H1 (cell line): ENCODE measurements at regions not wholly inside any gene's neighbourhood (a gene's known extent, or its start where the extent isn't known, plus 50 kb on each side); places are given as distances from the start of the nearest gene placed in this dataset.

Experiments used
- CTCF ChIA-PET: fragments of 300-600 bp; sonication (Branson Sonifier 250); formaldehyde crosslinking; loops from one replicate; lab custom pipeline; 2021; ENCODE audit not compliant: partially characterized antibody; lab: Charles Lee
- POLR2A ChIA-PET: fragments of 300-600 bp; sonication (Branson Sonifier 250); formaldehyde crosslinking; loops from one replicate; lab custom pipeline; 2021; ENCODE audit warnings: inconsistent platforms; ENCODE audit not compliant: partially characterized antibody; lab: Charles Lee
- DNase-seq, 2 experiments: peaks; one replicate each; pipeline versions ENCODE4 v3.0.0 to v3.0.0-alpha.2; 2010 to 2022; ENCODE audit warnings: low spot score in 2 of 2, low read depth in 1 of 2, mixed read lengths in 1 of 2
- FAIRE-seq: peaks from 2 replicates; lab custom pipeline; 2011; peaks lifted over from hg19 to GRCh38; lab: Jason Lieb, UNC
- H2AFZ ChIP-seq: 2 replicates; pipeline ENCODE4 v1.8.1; 2012; ENCODE audit warnings: low read length, inconsistent platforms
- H2AK5ac ChIP-seq: 2 replicates; pipeline ENCODE4 v1.6.1; 2013; ENCODE audit warnings: low read depth, low read length
- H2BK120ac ChIP-seq: replicated peaks from 2 replicates; pipeline ENCODE3; 2013; ENCODE audit warnings: low read depth, low read length, inconsistent platforms
- H2BK12ac ChIP-seq: 2 replicates; pipeline ENCODE4 v1.6.1; 2013; ENCODE audit warnings: low read depth, low read length
- H2BK15ac ChIP-seq: 2 replicates; pipeline ENCODE4 v1.6.1; 2013; ENCODE audit warnings: low read length
- H2BK20ac ChIP-seq: 2 replicates; pipeline ENCODE4 v1.6.1; 2013; ENCODE audit warnings: low read length
- H2BK5ac ChIP-seq: 2 replicates; pipeline ENCODE4 v1.6.1; 2013; ENCODE audit warnings: low read depth, low read length
- H3K14ac ChIP-seq: 2 replicates; pipeline ENCODE4 v1.6.1; 2013; ENCODE audit warnings: inconsistent platforms; ENCODE audit not compliant: insufficient read length
- H3K18ac ChIP-seq: 2 replicates; pipeline ENCODE4 v1.6.1; 2013; ENCODE audit warnings: low read length; ENCODE audit errors: extremely low read depth
- H3K23ac ChIP-seq: 2 replicates; pipeline ENCODE4 v1.6.1; 2013; ENCODE audit warnings: inconsistent platforms; ENCODE audit not compliant: insufficient read length
- H3K23me2 ChIP-seq: 2 replicates; pipeline ENCODE4 v1.6.1; 2013; ENCODE audit warnings: low read depth, low read length
- H3K27ac ChIP-seq: 2 replicates; pipeline ENCODE4 v1.6.1; 2011; ENCODE audit warnings: low read depth, low read length, inconsistent platforms
- H3K27me3 ChIP-seq, 4 experiments: replicated peaks in 1 of 4; 1 replicate in 1 of 4; 2 replicates in 3 of 4; pipeline versions ENCODE4 v1.6.1 to v1.8.1; 2011 to 2013; ENCODE audit warnings: low read length in 3 of 4, mild to moderate bottlenecking in 3 of 4, inconsistent platforms in 2 of 4, mixed read lengths in 2 of 4, moderate library complexity in 1 of 4; ENCODE audit not compliant: control insufficient read depth in 3 of 4, insufficient read depth in 3 of 4; ENCODE audit errors: extremely low read depth in 1 of 4
- H3K36me3 ChIP-seq, 4 experiments: 2 replicates each; pipeline versions ENCODE4 v1.6.1 to v1.8.1; 2011 to 2013; ENCODE audit warnings: mild to moderate bottlenecking in 4 of 4, low read length in 3 of 4, moderate library complexity in 2 of 4, control low read depth in 1 of 4, inconsistent platforms in 1 of 4; ENCODE audit not compliant: insufficient read depth in 4 of 4, control insufficient read depth in 2 of 4
- H3K4ac ChIP-seq: replicated peaks from 2 replicates; pipeline ENCODE3; 2013; ENCODE audit warnings: low read length, low read depth, mixed read lengths, inconsistent platforms; ENCODE audit not compliant: insufficient read length
- H3K4me1 ChIP-seq, 4 experiments: replicated peaks in 1 of 4; 1 replicate in 1 of 4; 2 replicates in 3 of 4; pipeline versions ENCODE4 v1.6.1 to v1.8.1; 2011 to 2013; ENCODE audit warnings: low read length in 3 of 4, inconsistent platforms in 2 of 4, mixed read lengths in 1 of 4; ENCODE audit not compliant: insufficient read depth in 4 of 4, control insufficient read depth in 3 of 4
- H3K4me2 ChIP-seq, 2 experiments: 2 replicates each; pipeline versions ENCODE4 v1.6.1 to v1.8.1; 2011 to 2013; ENCODE audit warnings: low read depth in 2 of 2, low read length in 2 of 2, control low read depth in 1 of 2, inconsistent platforms in 1 of 2, mild to moderate bottlenecking in 1 of 2; ENCODE audit not compliant: insufficient read depth in 1 of 2
- H3K4me3 ChIP-seq, 4 experiments: fragments of 200-600, 300-600 bp in 1 of 4; sonication (generic), shearing (Covaris generic), sonication (Bioruptor Twin) in 1 of 4; 2 replicates each; pipeline versions ENCODE4 v1.5.1 to v1.8.1; 2011 to 2016; ENCODE audit warnings: low read length in 4 of 4, low read depth in 3 of 4, control low read depth in 2 of 4, inconsistent platforms in 2 of 4, mild to moderate bottlenecking in 2 of 4, mixed read lengths in 1 of 4, moderate library complexity in 1 of 4; ENCODE audit not compliant: insufficient read depth in 2 of 4; ENCODE audit errors: extremely low read depth in 1 of 4
- H3K56ac ChIP-seq: replicated peaks from 2 replicates; pipeline ENCODE3; 2013; ENCODE audit warnings: low read depth, mild to moderate bottlenecking, mixed read lengths, low read length, inconsistent platforms; ENCODE audit not compliant: insufficient read length
- H3K79me1 ChIP-seq: 2 replicates; pipeline ENCODE4 v1.6.1; 2013; ENCODE audit warnings: low read depth, low read length, control low read depth
- H3K79me2 ChIP-seq, 2 experiments: 2 replicates each; pipeline versions ENCODE4 v1.6.1 to v1.8.1; 2012 to 2013; ENCODE audit warnings: low read length in 2 of 2, mild to moderate bottlenecking in 2 of 2, inconsistent platforms in 1 of 2; ENCODE audit not compliant: insufficient read depth in 2 of 2, control insufficient read depth in 1 of 2
- H3K9ac ChIP-seq, 4 experiments: replicated peaks in 1 of 4; 1 replicate in 1 of 4; 2 replicates in 3 of 4; pipeline versions ENCODE4 v1.6.1 to v1.8.1; 2011 to 2013; ENCODE audit warnings: low read depth in 3 of 4, low read length in 3 of 4, control low read depth in 2 of 4, mild to moderate bottlenecking in 2 of 4, moderate library complexity in 2 of 4, inconsistent platforms in 1 of 4; ENCODE audit errors: extremely low read depth in 1 of 4
- H3K9me3 ChIP-seq, 2 experiments: 2 replicates each; pipeline versions ENCODE4 v1.6.1 to v1.8.1; 2012 to 2013; ENCODE audit warnings: mild to moderate bottlenecking in 2 of 2, moderate library complexity in 2 of 2, control low read depth in 1 of 2, inconsistent platforms in 1 of 2, low read depth in 1 of 2, low read length in 1 of 2, mixed read lengths in 1 of 2; ENCODE audit not compliant: insufficient read depth in 2 of 2
- H4K20me1 ChIP-seq, 2 experiments: replicated peaks in 1 of 2; 2 replicates each; pipeline versions ENCODE3 to v1.8.1; 2011 to 2013; ENCODE audit warnings: inconsistent platforms in 2 of 2, low read length in 2 of 2, mild to moderate bottlenecking in 1 of 2; ENCODE audit not compliant: insufficient read depth in 2 of 2, control insufficient read depth in 1 of 2
- H4K5ac ChIP-seq: 2 replicates; pipeline ENCODE4 v1.6.1; 2013; ENCODE audit warnings: low read length, low read depth, mixed read lengths, inconsistent platforms; ENCODE audit not compliant: insufficient read length
- H4K8ac ChIP-seq: 2 replicates; pipeline ENCODE4 v1.8.0; 2013; ENCODE audit warnings: mild to moderate bottlenecking, moderate library complexity, low read length, inconsistent platforms; ENCODE audit not compliant: insufficient read depth; ENCODE audit errors: extremely low read depth
- H4K91ac ChIP-seq: replicated peaks from 2 replicates; pipeline ENCODE3; 2013; ENCODE audit warnings: low read length, mixed read lengths, inconsistent platforms; ENCODE audit not compliant: insufficient read length
- CHD1 ChIP-seq: IDR thresholded peaks from 2 replicates; pipeline ENCODE4 v1.6.1; 2012; ENCODE audit warnings: low read depth, low read length, improper control_type of control experiment
- CREB1 ChIP-seq: IDR thresholded peaks from 2 replicates; pipeline ENCODE4 v1.6.1; 2012; ENCODE audit warnings: inconsistent platforms
- EP300 ChIP-seq, 2 experiments: IDR thresholded peaks; 1 replicate in 1 of 2; 2 replicates in 1 of 2; pipeline ENCODE4 v1.6.1; 2011 to 2012; ENCODE audit warnings: low read depth in 2 of 2, low read length in 2 of 2, mild to moderate bottlenecking in 2 of 2, borderline replicate concordance in 1 of 2, inconsistent platforms in 1 of 2, moderate library complexity in 1 of 2
- MAFK ChIP-seq: IDR thresholded peaks from 2 replicates; pipeline ENCODE4 v1.6.1; 2012; ENCODE audit warnings: low read depth, mild to moderate bottlenecking, improper control_type of control experiment, low read length
- MAX ChIP-seq: IDR thresholded peaks from 2 replicates; pipeline ENCODE4 v1.6.1; 2012; ENCODE audit warnings: inconsistent platforms
- POLR2AphosphoS5 ChIP-seq: IDR thresholded peaks from 2 replicates; pipeline ENCODE4 v1.6.1; 2011; ENCODE audit warnings: low read depth, low read length
- RFX5 ChIP-seq: IDR thresholded peaks from 2 replicates; pipeline ENCODE4 v1.6.1; 2011; ENCODE audit warnings: low read depth, low read length, improper control_type of control experiment, borderline replicate concordance
- SIRT6 ChIP-seq: IDR thresholded peaks from one replicate; pipeline ENCODE4 v1.7.1; 2012; ENCODE audit warnings: low read length, inconsistent platforms
- SP1 ChIP-seq: IDR thresholded peaks from 2 replicates; pipeline ENCODE4 v1.6.1; 2011; ENCODE audit warnings: low read depth, low read length
- SP4 ChIP-seq: IDR thresholded peaks from 2 replicates; pipeline ENCODE4 v1.6.1; 2012; ENCODE audit warnings: low read length, inconsistent platforms
- WGBS, 2 experiments: shearing (Covaris generic) in 1 of 2; methylation state at CpG; one replicate each; pipeline versions ENCODE4 v1.1.6 to v1.1.7; 2013 to 2015; ENCODE audit warnings: low lambda C conversion rate in 2 of 2, mixed read lengths in 2 of 2, inconsistent platforms in 1 of 2, low coverage in 1 of 2, missing lambda C conversion rate in 1 of 2; ENCODE audit not compliant: insufficient replicate concordance in 2 of 2, insufficient coverage in 1 of 2, insufficient read length in 1 of 2; ENCODE audit errors: extremely low coverage in 1 of 2, missing lambda C conversion rate in 1 of 2; 5-methylcytosine and 5-hydroxymethylcytosine counted together
- TF ChIP-seq, protein P1 (sequence below): IDR thresholded peaks from 2 replicates; pipeline ENCODE4 v1.6.1; 2012; ENCODE audit warnings: low read length, inconsistent platforms

DNA sequence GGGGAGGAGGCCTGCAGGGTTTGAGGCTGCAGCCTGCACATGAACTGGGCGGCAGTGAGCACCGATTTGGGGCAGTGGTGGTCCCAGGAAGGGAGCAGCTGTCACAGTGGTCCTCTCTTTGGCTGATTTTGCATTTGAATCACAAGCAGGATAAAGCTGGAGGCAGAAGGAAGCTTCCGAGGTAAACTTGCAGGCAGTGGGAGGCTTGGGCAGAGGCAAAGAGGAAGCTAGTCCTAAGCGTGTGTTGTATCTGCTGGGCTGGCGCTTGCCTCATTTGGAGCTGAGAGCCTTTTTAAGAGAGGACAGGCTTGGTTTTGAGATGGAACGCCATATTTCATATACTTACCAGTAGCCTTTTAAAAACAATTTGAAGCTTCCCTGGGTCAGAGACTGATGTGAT, 177.2 kb upstream of the PODXL start:
- ChIA-PET POLR2A (no interaction called here), CTCF (interaction anchor here (0.7 to 1.2 kb wide), 5 partner anchors 11 to 126 kb away, joined by 3 to 5 read pairs (median 4); no protein-coding TSS in a partner anchor)
- 79% methylated on average over 6 of the region's 6 CpGs; no CpG with 5 or more reads in 1 of the 2 experiments for WGBS, 2 experiments
- no peak overlapping the region for H3K4me3 ChIP-seq
- H2BK5ac ChIP-seq, result no peak overlapping the region
- 0 out of 2 replicates have a peak overlapping the region, but pooled peaks have one; percentile 12 for H2BK12ac ChIP-seq
- H2BK120ac ChIP-seq, result no peak overlapping the region
- H3K79me2 ChIP-seq, result no peaks in the 10 kb centered on the region
- no peak overlapping the region for H2BK15ac ChIP-seq
- H3K9ac ChIP-seq, result no peak overlapping the region
- H3K27ac ChIP-seq, result no peak overlapping the region
- H2BK20ac ChIP-seq, result no peak overlapping the region
- H3K4ac ChIP-seq, result no peak overlapping the region
- H3K27me3 ChIP-seq, result no peaks in the 10 kb centered on the region
- H4K5ac ChIP-seq, result no peak overlapping the region
- no peak overlapping the region for H3K18ac ChIP-seq
- no peak overlapping the region for H3K56ac ChIP-seq
- H3K9me3 ChIP-seq, result peaks cover 2 to 3% of the 10 kb centered on the region in 2 experiments; a peak in 1 of 4 replicates
- H2AK5ac ChIP-seq, result no peak overlapping the region
- H3K23me2 ChIP-seq, result no peaks in the 10 kb centered on the region; the same call in 1 of the 2 replicates
- H3K4me1 ChIP-seq, result peaks cover 0 to 7% (median 0%) of the 10 kb centered on the region in 4 experiments; a peak in 2 of 7 replicates
- H4K20me1 ChIP-seq, result no peaks in the 10 kb centered on the region
- no peak for DNase-seq
- H4K8ac ChIP-seq, result no peak overlapping the region
- H4K91ac ChIP-seq, result no peak overlapping the region
- no peak for FAIRE-seq
- no peaks in the 10 kb centered on the region for H3K79me1 ChIP-seq
- H3K4me2 ChIP-seq, result no peak overlapping the region
- no peak overlapping the region for H2AFZ ChIP-seq
- H3K14ac ChIP-seq, result no peak overlapping the region
- H3K23ac ChIP-seq, result no peak overlapping the region
- H3K36me3 ChIP-seq, result no peaks in the 10 kb centered on the region
- TF ChIP-seq CREB1 (no peak), SIRT6 (no peak), RFX5 (no peak), EP300 (IDR thresholded peaks at IDR 0.05; ENCODE audit: borderline replicate concordance in 1 of 2, low read depth in 2 of 2, low read length in 2 of 2) (no peak), SP1 (no peak), POLR2AphosphoS5 (no peak), SP4 (no peak), MAFK (no peak), MAX (no peak), CHD1 (no peak)
- TF ChIP-seq, protein P1, sequence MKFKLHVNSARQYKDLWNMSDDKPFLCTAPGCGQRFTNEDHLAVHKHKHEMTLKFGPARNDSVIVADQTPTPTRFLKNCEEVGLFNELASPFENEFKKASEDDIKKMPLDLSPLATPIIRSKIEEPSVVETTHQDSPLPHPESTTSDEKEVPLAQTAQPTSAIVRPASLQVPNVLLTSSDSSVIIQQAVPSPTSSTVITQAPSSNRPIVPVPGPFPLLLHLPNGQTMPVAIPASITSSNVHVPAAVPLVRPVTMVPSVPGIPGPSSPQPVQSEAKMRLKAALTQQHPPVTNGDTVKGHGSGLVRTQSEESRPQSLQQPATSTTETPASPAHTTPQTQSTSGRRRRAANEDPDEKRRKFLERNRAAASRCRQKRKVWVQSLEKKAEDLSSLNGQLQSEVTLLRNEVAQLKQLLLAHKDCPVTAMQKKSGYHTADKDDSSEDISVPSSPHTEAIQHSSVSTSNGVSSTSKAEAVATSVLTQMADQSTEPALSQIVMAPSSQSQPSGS, result no peak
